RWPE2 (cell line): ENCODE measurements at regions not wholly inside any gene's neighbourhood (a gene's known extent, or its start where the extent isn't known, plus 50 kb on each side); places are given as distances from the start of the nearest gene placed in this dataset.

Source experiments
- ATAC-seq: fragments of 200-7000 bp; cut with Tn5 transposase; 3 replicates; pipeline ENCODE4 v1.9.1; 2021; ENCODE audit warnings: low read depth
- DNase-seq: peaks from one replicate; pipeline ENCODE4 v3.0.0-alpha.2; 2020; ENCODE audit warnings: low spot score
- H3K27ac ChIP-seq: fragments of 450-650 bp; 2 replicates; pipeline ENCODE4 v1.5.1; 2017; ENCODE audit warnings: mild to moderate bottlenecking; ENCODE audit not compliant: poor library complexity, severe bottlenecking
- H3K27me3 ChIP-seq: fragments of 250-450 bp; sonication (Bioruptor Pico); 2 replicates; pipeline ENCODE4 v1.5.1; 2021; ENCODE audit warnings: mild to moderate bottlenecking, moderate library complexity; ENCODE audit not compliant: insufficient read depth, poor library complexity, severe bottlenecking
- H3K36me3 ChIP-seq: fragments of 250-450 bp; sonication (Bioruptor Pico); 2 replicates; pipeline ENCODE4 v1.5.1; 2020; ENCODE audit warnings: low read depth, mild to moderate bottlenecking, moderate library complexity
- H3K4me1 ChIP-seq: fragments of 250-450 bp; sonication (Bioruptor Pico); 2 replicates; pipeline ENCODE4 v1.5.1; 2021; ENCODE audit warnings: mild to moderate bottlenecking, moderate library complexity; ENCODE audit not compliant: insufficient read depth, poor library complexity, severe bottlenecking
- H3K4me3 ChIP-seq: fragments of 250-450 bp; sonication (Bioruptor Pico); 2 replicates; pipeline ENCODE4 v1.5.1; 2021; ENCODE audit warnings: mild to moderate bottlenecking, moderate library complexity; ENCODE audit not compliant: severe bottlenecking
- H3K9me3 ChIP-seq: fragments of 250-450 bp; sonication (Bioruptor Pico); 2 replicates; pipeline ENCODE4 v1.5.1; 2021; ENCODE audit warnings: mild to moderate bottlenecking, moderate library complexity; ENCODE audit not compliant: severe bottlenecking
- CTCF ChIP-seq: fragments of 450-650 bp; IDR thresholded peaks from one replicate; pipeline ENCODE4 v1.5.1; 2017; ENCODE audit warnings: mild to moderate bottlenecking, moderate library complexity; ENCODE audit not compliant: poor library complexity, severe bottlenecking

- TF ChIP-seq CTCF: no peak
- ATAC-seq: no peak
- H3K27ac ChIP-seq: no peak overlapping the region
- no peaks in the 10 kb centered on the region for H3K4me1 ChIP-seq
- H3K4me3 ChIP-seq: no peak overlapping the region
- no peaks in the 10 kb centered on the region for H3K9me3 ChIP-seq
- H3K36me3 ChIP-seq: no peaks in the 10 kb centered on the region
- H3K27me3 ChIP-seq: no peaks in the 10 kb centered on the region
- DNase-seq: no peak
These were observed 1041.3 kb downstream of the AMY1C start for GRCh38 chr1:104791030-104791429.

GRCh38 chr1:104794035-104794434 is 1044.3 kb downstream of the AMY1C start:
- DNase-seq (no peak), ATAC-seq (no peak)
- TF ChIP-seq CTCF: no peak
- Histone ChIP-seq H3K4me1 (no peaks in the 10 kb centered on the region), H3K36me3 (no peaks in the 10 kb centered on the region), H3K27ac (no peak overlapping the region), H3K27me3 (no peaks in the 10 kb centered on the region), H3K4me3 (no peak overlapping the region), H3K9me3 (no peaks in the 10 kb centered on the region)

GRCh38 chr1:104795931-104796330 is 1046.2 kb downstream of the AMY1C start:
- no peaks in the 10 kb centered on the region for H3K27me3 ChIP-seq
- TF ChIP-seq CTCF: no peak
- no peak overlapping the region for H3K27ac ChIP-seq
- ATAC-seq: no peak
- H3K4me3 ChIP-seq: no peak overlapping the region
- H3K36me3 ChIP-seq: no peaks in the 10 kb centered on the region
- no peaks in the 10 kb centered on the region for H3K4me1 ChIP-seq
- DNase-seq: no peak
- no peaks in the 10 kb centered on the region for H3K9me3 ChIP-seq

GRCh38 chr1:104797982-104798381 is 1048.3 kb downstream of the AMY1C start:
- no peaks in the 10 kb centered on the region for H3K27me3 ChIP-seq
- ATAC-seq (no peak), DNase-seq (no peak)
- no peaks in the 10 kb centered on the region for H3K9me3 ChIP-seq
- no peak overlapping the region for H3K4me3 ChIP-seq
- H3K4me1 ChIP-seq: no peaks in the 10 kb centered on the region
- no peaks in the 10 kb centered on the region for H3K36me3 ChIP-seq
- H3K27ac ChIP-seq: no peak overlapping the region
- TF ChIP-seq CTCF: no peak

- Histone ChIP-seq H3K27me3 (no peaks in the 10 kb centered on the region), H3K27ac (no peak overlapping the region), H3K9me3 (no peaks in the 10 kb centered on the region), H3K4me1 (no peaks in the 10 kb centered on the region), H3K4me3 (no peak overlapping the region), H3K36me3 (no peaks in the 10 kb centered on the region)
- no peak for TF ChIP-seq CTCF
- DNase-seq: no peak
- no peak for ATAC-seq
These were observed 1051.6 kb downstream of the AMY1C start for GRCh38 chr1:104801344-104801743.
